ENCODE measurements at regions not wholly inside any gene's neighbourhood (a gene's known extent, or its start where the extent isn't known, plus 50 kb on each side); places are given as distances from the start of the nearest gene placed in this dataset.

DNA sequence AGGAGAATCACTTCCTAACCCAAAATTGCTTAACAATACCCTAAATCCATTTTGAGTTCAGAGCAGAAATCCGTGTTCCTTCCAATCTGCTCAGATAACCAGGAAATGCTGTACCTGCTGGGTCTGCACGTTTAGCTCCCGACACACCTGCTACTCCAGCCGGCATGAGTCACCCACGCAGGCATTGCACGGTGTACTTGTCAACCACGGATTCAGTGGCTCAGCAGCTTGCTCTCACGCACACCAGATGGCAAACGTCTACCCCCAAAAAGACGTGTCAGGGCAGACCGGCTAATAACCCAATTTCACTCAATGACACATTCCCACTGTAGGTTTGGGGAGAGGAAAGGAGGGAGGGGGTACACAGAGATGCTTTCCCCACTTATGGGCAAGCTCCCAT is 468.1 kb downstream of the SOX9 start:
- H3K27ac Mint-ChIP-seq, result no peak overlapping the region
- H3K36me3 Mint-ChIP-seq, result no peaks in the 10 kb centered on the region
- H3K4me1 Mint-ChIP-seq, result peaks cover 20% of the 10 kb centered on the region
- no peaks in the 10 kb centered on the region for H3K9me3 Mint-ChIP-seq
- H3K4me3 Mint-ChIP-seq, result no peak overlapping the region
- DNase-seq (ENCODE audit: low spot score in 2 of 2), result no peak
- ATAC-seq, result peak; percentile 20

DNA sequence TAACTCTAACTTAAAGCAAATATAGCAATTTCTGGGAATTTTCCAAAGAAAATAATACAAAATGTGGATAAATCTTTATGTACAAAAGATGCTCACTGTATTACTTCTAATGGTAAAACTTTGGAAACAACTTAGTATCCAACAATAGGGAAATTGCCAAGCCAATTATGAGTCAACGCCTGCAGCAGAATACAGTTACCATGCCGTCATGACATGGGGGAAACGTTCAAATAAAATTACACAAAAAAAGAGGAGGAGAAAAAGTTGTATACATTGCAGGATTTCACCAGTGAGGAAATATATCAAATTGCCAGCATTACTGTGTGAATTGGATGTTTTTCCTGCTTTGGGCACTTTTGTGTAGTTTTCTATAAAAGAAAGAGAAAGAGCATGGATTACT is 469.6 kb downstream of the SOX9 start:
- H3K4me3 Mint-ChIP-seq, result no peak overlapping the region
- no peak for DNase-seq (ENCODE audit: low spot score in 2 of 2)
- peaks cover 20% of the 10 kb centered on the region for H3K4me1 Mint-ChIP-seq
- H3K27ac Mint-ChIP-seq, result no peak overlapping the region
- no peaks in the 10 kb centered on the region for H3K36me3 Mint-ChIP-seq
- ATAC-seq, result no peak
- H3K9me3 Mint-ChIP-seq, result no peaks in the 10 kb centered on the region

DNA sequence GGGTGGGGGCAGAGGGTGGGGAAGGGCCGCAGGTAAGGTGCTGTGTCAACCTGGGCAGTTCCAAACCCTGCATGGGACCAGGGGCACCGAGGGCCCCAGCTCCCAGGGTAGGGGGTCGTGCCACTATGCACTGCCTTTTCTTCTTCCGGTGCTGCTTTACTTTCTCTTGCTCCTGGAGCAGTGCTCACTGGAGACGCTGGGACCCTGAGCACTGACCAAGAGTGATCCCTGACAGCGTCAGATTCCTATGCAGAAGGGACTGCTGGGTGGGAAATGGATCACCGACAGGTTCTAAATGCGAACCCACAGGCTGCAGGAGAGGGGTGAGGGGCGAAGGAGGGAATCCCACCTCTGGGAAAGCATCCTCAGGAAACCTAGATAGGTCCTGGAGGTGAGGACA is 470.1 kb downstream of the SOX9 start:
- Mint-ChIP-seq H3K36me3 (no peaks in the 10 kb centered on the region), H3K27ac (no peak overlapping the region), H3K4me3 (peak overlapping the region; percentile 71), H3K4me1 (peaks cover 20% of the 10 kb centered on the region), H3K9me3 (no peaks in the 10 kb centered on the region)
- ATAC-seq, result no peak
- DNase-seq (ENCODE audit: low spot score in 2 of 2), result no peak

DNA sequence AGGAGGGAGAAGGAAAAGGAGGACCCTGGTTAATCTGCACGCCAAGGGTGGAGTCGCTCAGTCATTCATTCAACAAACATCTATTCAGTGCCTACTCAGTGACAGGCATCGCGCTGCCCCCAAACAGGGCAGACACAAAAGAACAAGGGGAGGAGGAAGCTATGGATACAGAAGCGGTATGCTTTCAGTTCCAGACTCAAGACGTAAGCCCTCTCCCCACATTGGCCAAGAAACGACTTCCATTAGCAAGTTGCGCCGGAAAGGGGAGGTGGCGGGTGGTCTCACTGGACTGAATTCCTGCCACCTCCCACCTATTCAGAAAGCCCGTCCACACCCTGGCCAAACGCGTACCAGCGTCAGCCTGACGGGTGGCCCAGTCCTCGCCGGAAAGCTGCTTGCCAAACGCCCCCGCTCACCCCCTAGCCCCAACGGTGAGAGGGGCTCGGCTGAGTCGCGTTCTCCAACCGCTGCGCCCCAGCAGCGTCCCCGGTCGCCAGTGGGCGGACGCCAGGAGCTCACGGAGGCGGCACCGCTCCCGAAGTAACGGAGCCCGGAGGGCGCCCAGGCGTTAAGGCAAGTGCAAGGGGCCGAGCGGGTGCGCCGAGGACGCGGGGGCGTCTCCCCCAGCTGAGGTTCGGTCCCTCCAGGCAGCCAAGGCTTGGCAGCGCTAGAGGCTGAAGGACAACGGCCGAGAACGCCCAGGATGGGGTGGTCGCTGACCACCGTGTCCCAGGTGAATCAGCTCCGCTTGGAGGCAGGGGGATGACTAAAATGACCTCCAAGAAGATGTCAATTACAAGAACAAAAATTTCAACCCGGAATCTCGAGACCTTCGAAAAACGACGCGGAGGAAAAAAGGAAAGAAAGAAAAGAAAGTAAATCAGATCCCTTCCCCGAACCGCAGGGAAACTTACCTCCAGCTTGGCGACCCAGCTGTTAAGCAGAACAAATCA is 470.7 kb downstream of the SOX9 start:
- H3K4me1 Mint-ChIP-seq, result peaks cover 20% of the 10 kb centered on the region
- DNase-seq (ENCODE audit: low spot score in 2 of 2), result peak in 1 of 2 donors; percentile 51
- H3K9me3 Mint-ChIP-seq, result no peaks in the 10 kb centered on the region
- H3K27ac Mint-ChIP-seq, result no peak overlapping the region
- H3K4me3 Mint-ChIP-seq, result peak overlapping the region; percentile 71
- H3K36me3 Mint-ChIP-seq, result no peaks in the 10 kb centered on the region
- peak; percentile 5 for ATAC-seq

DNA sequence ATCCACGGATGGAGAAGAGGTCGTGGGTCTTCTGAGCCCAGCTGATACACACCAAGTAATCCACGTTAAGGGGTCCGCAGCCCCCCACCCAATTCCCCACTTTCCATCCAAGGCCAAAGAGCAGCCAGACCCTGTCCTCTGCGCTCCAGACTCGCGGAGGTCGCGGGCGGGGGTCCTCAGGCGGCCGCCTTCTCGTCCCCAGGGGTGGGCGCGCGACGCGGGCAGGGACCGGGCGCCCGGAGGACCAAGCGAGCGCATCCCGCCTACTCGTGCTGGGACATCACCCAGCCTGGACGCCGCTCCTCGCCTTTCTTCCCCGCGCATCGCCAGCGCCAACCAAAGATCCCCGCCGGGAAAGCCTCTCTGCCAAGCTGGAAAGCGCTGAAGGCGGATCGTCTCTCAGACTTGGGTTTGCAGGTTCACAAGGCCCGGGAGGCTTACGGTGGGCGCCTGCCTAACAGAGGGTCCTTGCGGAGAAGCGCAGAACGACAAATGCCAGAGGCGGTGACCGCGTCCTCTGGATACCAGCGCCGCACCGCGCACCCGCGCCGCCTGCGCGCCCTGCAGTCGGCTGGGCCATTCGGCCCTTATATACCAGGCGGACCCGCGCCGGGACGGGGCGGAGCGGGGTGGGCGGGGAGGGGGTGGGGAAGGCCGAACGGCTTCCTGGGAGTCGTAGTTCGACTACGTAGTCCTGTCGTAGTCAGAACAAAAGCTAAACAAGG is 471.6 kb downstream of the SOX9 start:
- peak; percentile 76 for ATAC-seq
- peak overlapping the region; percentile 71 for H3K4me3 Mint-ChIP-seq
- H3K4me1 Mint-ChIP-seq, result peaks cover 20% of the 10 kb centered on the region
- no peak overlapping the region for H3K27ac Mint-ChIP-seq
- DNase-seq (ENCODE audit: low spot score in 2 of 2), result peak; percentile 4 to 65
- no peaks in the 10 kb centered on the region for H3K36me3 Mint-ChIP-seq
- H3K9me3 Mint-ChIP-seq, result no peaks in the 10 kb centered on the region

DNA sequence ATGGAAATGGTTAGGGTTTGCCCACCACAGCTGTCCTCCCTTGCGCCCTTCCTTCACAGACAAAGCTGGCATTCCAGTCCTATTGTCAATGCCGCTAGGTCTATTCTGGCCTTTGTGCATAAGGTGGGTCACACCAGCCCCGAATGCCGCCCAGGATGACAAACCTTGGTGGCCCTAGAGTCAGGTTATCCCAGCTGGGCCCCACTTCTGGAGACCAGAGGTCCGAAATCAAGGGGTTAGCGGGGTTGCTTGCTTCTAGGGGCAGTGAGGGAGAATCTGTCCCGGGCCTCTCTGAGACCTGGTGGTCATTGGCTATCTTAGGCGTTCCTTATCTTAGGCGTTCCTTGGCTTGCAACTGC is 472.1 kb downstream of the SOX9 start:
- Mint-ChIP-seq H3K36me3 (no peaks in the 10 kb centered on the region), H3K27ac (no peak overlapping the region), H3K9me3 (no peaks in the 10 kb centered on the region), H3K4me1 (peaks cover 16% of the 10 kb centered on the region), H3K4me3 (peak overlapping the region; percentile 71)
- DNase-seq (ENCODE audit: low spot score in 2 of 2), result no peak
- ATAC-seq, result no peak

DNA sequence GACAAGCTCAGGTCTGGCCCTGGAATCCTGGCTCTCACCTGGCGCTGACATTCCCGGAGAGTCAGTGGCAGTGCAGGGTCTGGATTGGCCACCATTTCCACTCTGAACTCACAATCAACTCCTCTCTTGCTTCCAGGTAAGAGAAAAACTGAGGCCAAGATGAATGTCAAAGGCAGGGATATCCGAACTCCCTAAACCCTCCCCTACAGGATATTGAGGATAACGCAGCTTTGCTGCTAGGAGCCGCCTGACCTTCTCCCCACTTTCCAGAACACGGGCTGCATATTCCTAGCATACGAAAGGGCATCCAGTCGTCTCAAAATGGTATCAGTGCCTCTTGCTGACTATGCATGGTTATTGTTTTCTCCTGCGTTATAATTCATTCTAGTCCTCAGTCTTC is 473.4 kb downstream of the SOX9 start:
- no peak overlapping the region for H3K4me3 Mint-ChIP-seq
- H3K9me3 Mint-ChIP-seq, result no peaks in the 10 kb centered on the region
- no peaks in the 10 kb centered on the region for H3K36me3 Mint-ChIP-seq
- H3K27ac Mint-ChIP-seq, result no peak overlapping the region
- ATAC-seq (no peak), DNase-seq (ENCODE audit: low spot score in 2 of 2) (no peak)
- H3K4me1 Mint-ChIP-seq, result peaks cover 16% of the 10 kb centered on the region
